ENCODE measurements at regions not wholly inside any gene's neighbourhood (a gene's known extent, or its start where the extent isn't known, plus 50 kb on each side); places are given as distances from the start of the nearest gene placed in this dataset.

DNA sequence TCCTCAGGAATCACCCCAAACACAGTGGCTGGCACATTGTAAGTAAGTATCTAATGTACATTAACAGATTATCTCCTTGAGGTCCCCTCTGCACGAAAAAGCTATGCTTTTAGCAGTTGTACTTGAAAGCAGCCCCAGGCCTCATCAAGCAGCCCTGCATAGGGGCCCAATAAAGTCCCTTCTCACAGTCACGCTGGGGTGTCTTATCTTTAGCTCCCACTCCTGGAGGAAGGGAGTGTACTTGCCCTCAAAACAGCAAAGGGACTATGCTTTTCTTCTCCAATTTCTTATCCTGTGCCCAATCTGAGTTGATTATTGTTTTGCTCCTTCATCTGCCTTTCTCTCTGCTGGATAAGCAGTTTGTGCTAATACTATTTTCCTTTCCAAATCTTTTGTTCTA is 168.8 kb upstream of the PLXNA2 start:
- TF ChIP-seq CTCF (IDR thresholded peaks at IDR 0.05) (no peak), POLR2A (IDR thresholded peaks at IDR 0.05) (no peak)

Measured in lower leg skin (tissue), 3 donors.